Dedifferentiated amniotic fluid mesenchymal stem cell (primary cell): ENCODE measurements at regions not wholly inside any gene's neighbourhood (a gene's known extent, or its start where the extent isn't known, plus 50 kb on each side); places are given as distances from the start of the nearest gene placed in this dataset.
"Not testable (repeated sequence)": the region's sequence is repeated elsewhere in the genome, so short reads cannot be mapped to it uniquely, and the experiment has no call there.

Experiments used
- DNase-seq: peaks from one replicate; pipeline ENCODE4 v3.0.0-alpha.2; 2016; ENCODE audit errors: extremely low spot score

GRCh38 chr13:94816256-94816655 lies 103.9 kb upstream of the SOX21 start:
- DNase-seq, result no peak

GRCh38 chr13:94813920-94814475 lies 101.7 kb upstream of the SOX21 start:
- DNase-seq, result no peak

DNA sequence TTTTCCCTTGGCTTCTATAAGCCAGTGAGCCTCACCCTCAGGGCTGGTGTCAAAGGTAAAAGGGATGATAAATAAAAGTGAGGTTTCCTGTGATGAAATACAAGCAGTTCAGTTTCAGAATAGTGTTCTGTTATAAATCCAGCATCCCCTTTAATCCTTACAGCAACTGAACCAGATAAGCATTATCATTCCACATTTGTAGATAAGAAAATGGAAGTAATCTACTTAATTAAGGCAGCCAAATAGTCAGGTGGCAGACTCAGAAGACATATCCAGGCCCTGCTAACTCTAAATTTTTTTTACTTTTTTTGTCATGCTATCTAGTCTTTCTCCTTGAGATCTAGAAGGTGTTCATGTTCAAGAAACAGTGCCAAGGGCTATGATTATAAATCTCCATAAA lies 99.4 kb upstream of the SOX21 start:
- no peak for DNase-seq

DNA sequence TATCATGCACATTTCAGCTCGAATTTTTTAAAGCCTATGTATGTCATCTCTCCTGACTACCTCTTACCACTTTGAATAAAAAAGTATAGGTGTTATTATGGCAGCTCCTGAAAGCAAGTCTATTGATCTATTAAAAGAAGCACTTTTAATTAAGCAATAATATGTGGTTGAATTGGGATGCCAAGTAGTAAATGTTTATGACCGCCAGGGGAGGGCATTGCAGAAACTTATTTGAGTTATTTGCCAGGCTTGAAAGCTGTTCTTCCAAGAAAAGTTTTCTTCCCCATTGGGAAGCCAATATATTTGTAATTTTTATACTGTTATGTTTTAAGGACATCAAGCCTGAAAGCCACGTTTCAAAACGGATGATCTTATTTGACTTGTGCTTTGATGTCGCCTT lies 88.1 kb upstream of the SOX21 start:
- no peak for DNase-seq

DNA sequence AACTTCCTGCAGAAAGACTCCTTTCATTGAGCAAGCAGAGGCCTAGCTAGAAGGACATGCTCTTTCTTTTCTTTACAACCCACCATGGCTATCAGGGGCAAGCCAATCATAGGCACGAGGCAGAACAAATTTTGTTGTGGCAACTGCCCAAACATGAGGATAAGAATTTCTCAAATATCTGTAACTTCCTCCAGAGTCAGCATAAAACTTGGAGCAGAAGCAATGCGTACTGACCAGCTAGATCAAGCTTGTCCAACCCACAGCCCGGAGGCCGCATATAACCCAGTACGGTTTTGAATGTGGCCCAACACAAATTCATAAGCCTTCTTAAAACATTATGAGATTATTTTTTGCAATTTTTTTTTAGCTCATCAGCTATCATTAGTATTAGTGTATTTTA lies 87.0 kb upstream of the SOX21 start:
- DNase-seq, result no peak

GRCh38 chr13:94798738-94799137 lies 86.4 kb upstream of the SOX21 start:
- no peak for DNase-seq

GRCh38 chr13:94795292-94795691 lies 82.9 kb upstream of the SOX21 start:
- DNase-seq, result no peak

DNA sequence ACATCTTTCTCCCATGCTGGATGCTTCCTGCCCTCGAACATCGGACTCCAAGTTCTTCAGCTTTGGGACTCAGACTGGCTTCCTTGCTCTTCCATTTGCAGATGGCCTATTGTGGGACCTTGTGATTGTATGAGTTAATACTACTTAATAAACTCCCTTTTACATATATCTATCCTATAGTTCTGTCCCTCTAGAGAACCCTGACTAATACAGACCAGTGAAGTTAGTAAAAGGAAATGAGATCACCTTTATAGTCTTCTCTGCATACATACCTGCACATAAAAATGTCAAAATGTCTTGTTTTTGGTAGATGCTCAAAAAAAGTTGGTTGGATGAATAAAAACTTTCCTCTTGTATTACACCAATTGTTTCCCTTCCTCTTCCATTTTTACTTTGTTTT lies 73.9 kb upstream of the SOX21 start:
- not testable (repeated sequence) for DNase-seq

GRCh38 chr13:94784066-94784465 lies 71.7 kb upstream of the SOX21 start:
- DNase-seq, result no peak

DNA sequence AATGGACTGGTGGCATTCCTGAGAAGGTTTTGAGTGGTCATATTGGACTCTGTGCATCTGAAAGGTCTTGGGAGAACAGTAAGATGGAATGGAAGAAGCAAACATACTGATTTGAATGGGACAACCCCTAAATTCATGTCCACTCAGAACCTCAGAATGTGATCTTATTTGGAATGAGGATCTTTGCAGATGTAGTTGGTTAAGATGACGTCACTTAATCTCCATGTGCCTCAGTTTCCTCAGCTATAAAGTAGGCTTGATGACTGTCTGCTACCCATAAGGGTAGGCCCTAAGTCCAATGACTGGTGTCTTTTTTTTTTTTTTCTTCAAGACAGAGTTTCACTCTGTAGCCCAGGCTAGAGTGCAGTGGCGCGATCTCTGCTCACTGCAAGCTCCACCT lies 71.1 kb upstream of the SOX21 start:
- DNase-seq, result no peak

DNA sequence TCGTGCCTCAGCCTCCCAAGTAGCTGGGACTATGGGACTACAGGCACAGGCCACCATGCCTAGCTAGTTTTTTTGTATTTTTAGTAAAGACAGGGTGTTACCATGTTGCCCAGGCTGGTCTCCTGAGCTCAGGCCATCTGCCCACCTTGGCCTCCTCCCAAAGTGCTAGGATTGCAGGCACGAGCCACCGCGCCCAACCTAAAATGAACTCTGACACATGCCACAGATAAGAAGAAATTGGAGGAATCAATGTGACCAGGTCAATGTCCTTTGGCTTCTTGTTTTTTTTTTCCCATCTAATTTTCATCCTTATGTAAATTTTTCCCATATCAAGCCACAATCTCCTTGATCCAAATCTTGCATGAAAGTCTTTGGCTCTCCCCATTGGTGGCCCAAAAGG lies 68.1 kb upstream of the SOX21 start:
- DNase-seq, result no peak

DNA sequence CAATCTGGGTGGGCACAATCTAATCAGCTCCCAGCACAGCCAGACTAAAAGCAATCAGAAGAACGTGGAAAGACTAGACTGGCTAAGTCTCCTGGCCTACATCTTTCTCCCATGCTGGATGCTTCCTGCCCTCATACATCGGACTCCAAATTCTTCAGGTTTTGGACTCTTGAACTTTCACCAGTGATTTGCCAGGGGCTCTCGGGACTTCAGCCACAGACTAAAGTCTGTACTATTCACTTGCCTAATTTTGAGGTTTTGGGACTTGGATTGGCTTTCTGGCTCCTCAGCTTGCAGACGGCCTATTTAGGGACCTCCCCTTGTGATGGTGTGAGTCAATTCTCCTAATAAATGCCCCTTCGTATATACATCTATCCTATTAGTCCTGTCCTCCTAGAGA lies 66.6 kb upstream of the SOX21 start:
- DNase-seq, result no peak

GRCh38 chr13:94778585-94778984 lies 66.2 kb upstream of the SOX21 start:
- DNase-seq, result no peak

DNA sequence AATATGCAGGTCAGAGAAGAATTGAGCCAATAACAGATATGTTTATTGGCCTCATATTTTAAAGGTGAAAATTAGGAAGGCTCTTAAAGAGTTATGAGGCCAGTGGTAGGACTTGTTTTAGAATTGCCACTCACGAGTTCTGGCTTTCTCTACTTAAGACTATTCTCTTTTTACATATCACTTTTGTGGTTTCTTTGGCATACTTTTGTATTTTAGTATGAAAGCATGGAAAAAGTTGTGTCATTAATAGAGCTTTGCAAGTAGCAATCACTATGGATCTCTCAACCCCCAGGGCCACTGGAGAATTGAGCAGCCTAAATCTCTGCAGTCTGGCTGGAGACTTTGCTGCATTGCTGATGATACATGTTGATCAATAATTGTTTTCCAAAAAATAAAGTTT lies 64.6 kb upstream of the SOX21 start:
- no peak for DNase-seq

- no peak for DNase-seq
Measured at GRCh38 chr13:94776300-94776699, 64.0 kb upstream of the SOX21 start.

DNA sequence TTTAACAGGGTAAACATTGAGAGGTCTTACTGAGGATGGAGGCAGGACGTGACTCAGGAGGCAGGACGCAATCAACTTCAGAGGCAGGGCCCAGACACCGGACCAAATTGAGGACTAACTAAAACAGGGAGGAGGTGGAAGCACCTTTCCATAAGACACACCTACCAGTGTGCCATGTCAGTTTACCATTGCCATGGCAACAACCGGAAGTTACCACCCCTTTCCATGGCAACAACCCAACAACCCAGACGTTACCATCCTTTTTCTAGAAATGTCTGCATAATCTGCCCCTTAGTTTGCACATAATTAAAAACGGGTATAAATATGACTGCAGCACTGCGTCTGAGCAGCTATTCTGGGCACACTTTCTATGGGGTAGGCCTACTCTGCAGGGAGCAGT lies 53.5 kb upstream of the SOX21 start:
- DNase-seq, result no peak

GRCh38 chr13:94764576-94765321 lies 52.4 kb upstream of the SOX21 start:
- no peak for DNase-seq
